ENCODE measurements at regions not wholly inside any gene's neighbourhood (a gene's known extent, or its start where the extent isn't known, plus 50 kb on each side); places are given as distances from the start of the nearest gene placed in this dataset.

GRCh38 chr22:45096256-45096907 lies 67.3 kb upstream of the NUP50 start:
- DNase-seq = peak; percentile 80

- no peak for DNase-seq
Observed at GRCh38 chr22:45097061-45097460, 66.7 kb upstream of the NUP50 start.

GRCh38 chr22:45098056-45098455 lies 65.7 kb upstream of the NUP50 start:
- no peak for DNase-seq

DNA sequence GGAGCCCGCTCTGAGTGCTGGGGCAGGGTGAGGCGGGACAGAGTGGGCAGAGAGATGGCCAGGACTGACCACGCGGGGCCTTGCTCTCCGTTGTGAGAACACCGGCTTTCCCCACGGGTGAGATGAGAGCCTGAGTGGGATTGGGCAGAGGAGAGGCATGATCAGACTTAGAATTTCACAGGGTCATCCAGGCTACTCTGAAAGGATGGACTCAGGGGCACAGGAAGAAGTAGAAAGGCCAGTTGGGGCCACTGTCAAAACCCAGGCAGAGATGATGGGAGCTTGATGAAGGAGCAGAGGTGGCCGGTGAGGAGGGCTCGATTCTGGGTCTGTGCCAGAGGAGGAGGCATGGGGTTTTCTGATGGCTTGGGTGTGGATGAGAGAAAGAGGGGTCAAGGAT lies 63.8 kb upstream of the NUP50 start:
- no peak for DNase-seq

DNA sequence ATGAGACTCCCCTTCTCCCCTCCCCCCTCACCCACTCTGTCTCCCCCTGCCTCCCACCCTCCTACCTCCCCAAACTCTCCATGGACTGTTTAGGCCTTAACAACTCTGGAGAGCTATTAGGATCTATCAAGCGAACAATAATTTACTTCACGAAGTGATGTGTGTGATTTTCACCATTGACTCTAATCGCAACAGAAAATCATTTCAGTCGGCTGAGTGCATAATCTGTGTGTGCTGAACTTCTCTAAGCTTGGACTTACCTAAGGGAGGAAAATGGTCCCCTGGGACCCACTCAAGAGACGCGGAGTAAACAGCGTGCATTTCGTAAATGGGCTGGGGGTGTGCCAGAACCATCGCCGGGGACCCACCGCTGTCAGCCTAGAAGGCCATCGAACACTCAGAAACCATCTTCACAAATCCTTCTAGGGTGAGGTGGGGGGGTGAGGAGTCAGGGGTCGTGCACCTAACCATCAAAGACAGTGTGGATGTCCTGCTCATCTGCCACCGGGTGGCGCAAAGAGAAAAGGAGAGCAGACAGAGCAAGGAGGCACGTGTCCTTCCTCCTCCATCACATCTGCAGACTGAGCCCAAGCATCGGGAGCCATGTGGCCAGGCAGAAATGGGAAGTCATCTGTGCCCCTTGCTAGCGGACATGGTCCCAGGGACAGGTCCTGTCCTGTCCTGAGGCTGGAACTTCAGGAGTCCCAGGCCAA lies 62.1 kb upstream of the NUP50 start:
- peak; percentile 86 for DNase-seq

GRCh38 chr22:45102896-45103420 lies 60.8 kb upstream of the NUP50 start:
- DNase-seq = peak; percentile 37

- no peak for DNase-seq
Observed at GRCh38 chr22:45103756-45104155, 60.0 kb upstream of the NUP50 start.

DNA sequence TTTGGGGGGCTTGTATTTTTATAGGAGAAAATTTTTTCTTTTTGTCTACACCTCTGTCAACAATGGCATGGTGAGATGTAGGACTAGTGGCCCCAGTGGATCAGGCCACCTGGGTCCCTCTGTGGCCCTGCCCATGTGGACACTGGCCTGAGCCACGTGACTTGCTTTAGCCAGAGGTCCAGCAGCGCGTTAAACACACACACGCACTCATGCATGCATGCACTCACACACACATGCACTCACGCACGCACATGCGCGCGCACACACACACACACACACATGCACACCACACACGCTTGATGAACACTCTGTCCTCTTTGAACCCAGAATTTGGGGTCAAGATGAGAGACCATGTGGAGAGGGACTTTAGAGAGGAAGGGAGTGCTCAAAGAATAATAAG lies 59.4 kb upstream of the NUP50 start:
- no peak for DNase-seq

DNA sequence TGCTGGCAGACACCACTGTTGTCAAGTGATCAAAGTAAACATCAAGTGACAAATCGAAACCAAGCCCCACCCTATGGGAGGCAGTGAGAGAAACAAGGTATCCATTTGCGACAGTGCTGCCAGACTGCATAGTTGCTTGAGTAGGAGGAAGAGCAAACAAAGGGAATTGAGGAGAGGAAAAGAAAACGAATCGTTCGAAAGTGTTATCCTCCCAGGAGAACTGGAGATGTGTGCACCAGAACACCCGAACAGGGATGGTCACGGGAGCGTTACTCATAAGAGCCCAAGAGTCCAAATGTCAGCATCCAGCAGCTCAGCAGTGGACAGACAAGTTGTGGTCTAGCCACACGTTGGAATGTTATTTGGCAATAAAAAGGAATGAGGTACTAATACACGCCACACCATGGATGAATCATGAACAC lies 58.4 kb upstream of the NUP50 start:
- DNase-seq = no peak

GRCh38 chr22:45107671-45108070 lies 56.1 kb upstream of the NUP50 start:
- DNase-seq = no peak

DNA sequence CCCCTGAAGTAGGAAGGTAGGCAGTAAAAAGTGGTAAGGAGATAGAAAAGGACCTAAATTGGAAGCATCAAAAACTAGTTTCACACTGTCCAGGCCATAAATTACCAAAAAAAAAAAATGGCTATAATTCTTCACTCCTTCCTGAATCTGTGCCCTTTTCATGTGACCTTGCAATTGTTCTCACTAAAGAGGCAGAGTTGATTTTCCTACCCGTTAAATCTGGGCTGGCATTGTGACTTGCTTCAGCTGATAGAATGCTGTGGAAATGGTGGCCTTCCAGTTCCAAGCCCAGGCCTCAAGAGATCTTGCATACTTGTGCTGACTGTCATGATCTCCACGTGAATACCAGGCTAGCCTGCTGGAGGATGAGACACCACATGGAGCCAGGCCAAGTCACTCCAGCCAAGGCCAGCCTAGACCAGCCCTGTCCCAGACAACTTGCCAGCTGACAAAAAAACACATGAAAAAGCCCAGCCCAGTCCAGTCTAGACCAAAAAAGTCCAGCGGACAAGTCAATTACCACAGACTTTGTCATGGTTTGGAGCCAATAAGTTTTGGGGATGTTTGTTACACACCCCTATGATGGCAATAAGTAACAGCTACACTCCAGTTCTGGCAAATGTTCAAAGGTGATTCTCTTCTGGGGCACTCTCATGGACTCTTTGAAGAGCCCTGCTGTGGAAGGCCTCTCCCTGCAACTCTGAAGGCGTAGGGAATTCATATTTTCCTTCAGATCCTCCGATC lies 51.4 kb upstream of the NUP50 start:
- DNase-seq = no peak
